LNCaP clone FGC (cell line): ENCODE measurements at regions not wholly inside any gene's neighbourhood (a gene's known extent, or its start where the extent isn't known, plus 50 kb on each side); places are given as distances from the start of the nearest gene placed in this dataset.

ENCODE experiments used
- DNase-seq: peaks from one replicate; pipeline ENCODE4 v3.0.0-alpha.2; 2011; ENCODE audit warnings: low read depth
- H3K4me3 ChIP-seq: 2 replicates; pipeline ENCODE4 v1.5.1; 2011; ENCODE audit warnings: mild to moderate bottlenecking, low read depth, low read length, control low read depth
- CTCF ChIP-seq: IDR thresholded peaks from 2 replicates; pipeline ENCODE4 v1.5.1; 2012; ENCODE audit warnings: mild to moderate bottlenecking; ENCODE audit not compliant: control insufficient read depth, insufficient read depth; ENCODE audit errors: extremely low read depth

- TF ChIP-seq CTCF: no peak
- H3K4me3 ChIP-seq: no peak overlapping the region
- no peak for DNase-seq
These were observed 313.0 kb upstream of the CDYL start for GRCh38 chr6:4463236-4463635.

GRCh38 chr6:4460586-4461475, 315.4 kb upstream of the CDYL start:
- DNase-seq: no peak
- TF ChIP-seq CTCF: no peak

GRCh38 chr6:4459996-4460395, 316.2 kb upstream of the CDYL start:
- no peak for TF ChIP-seq CTCF
- no peak overlapping the region for H3K4me3 ChIP-seq
- DNase-seq: no peak

More at GRCh38 chr6:4460586-4461475, 315.4 kb upstream of the CDYL start:
- H3K4me3 ChIP-seq: no peak overlapping the region

GRCh38 chr6:4459032-4459431, 317.2 kb upstream of the CDYL start:
- no peak for TF ChIP-seq CTCF
- no peak for DNase-seq
- no peak overlapping the region for H3K4me3 ChIP-seq

- H3K4me3 ChIP-seq: no peak overlapping the region
- DNase-seq: no peak
- TF ChIP-seq CTCF: no peak
These were observed 316.3 kb upstream of the ECI2 start for GRCh38 chr6:4451718-4452117.

GRCh38 chr6:4451081-4451480, 315.7 kb upstream of the ECI2 start:
- TF ChIP-seq CTCF: no peak
- DNase-seq: no peak

GRCh38 chr6:4450237-4450636, 314.9 kb upstream of the ECI2 start:
- TF ChIP-seq CTCF: no peak
- H3K4me3 ChIP-seq: no peak overlapping the region
- no peak for DNase-seq

More at GRCh38 chr6:4451081-4451480, 315.7 kb upstream of the ECI2 start:
- no peak overlapping the region for H3K4me3 ChIP-seq
